GM12878 (cell line): ENCODE measurements at regions not wholly inside any gene's neighbourhood (a gene's known extent, or its start where the extent isn't known, plus 50 kb on each side); places are given as distances from the start of the nearest gene placed in this dataset.

ENCODE experiments used
- ATAC-seq: fragments of 200-7000 bp; cut with Tn5 transposase; 3 replicates; pipeline ENCODE4 v1.9.1; 2020; ENCODE audit warnings: mild to moderate bottlenecking, moderate library complexity
- BruUV-seq: library from RNA; stranded (reverse); fragments of 400-500 nt; replicated peaks from 2 replicates; lab custom pipeline; 2021; lab: Mats Ljungman, UMichigan
- CTCF ChIA-PET: fragments of 300-600 bp; sonication (Branson Sonifier 250); formaldehyde crosslinking; extraction: SDS; loops from one replicate; lab custom pipeline; 2021; ENCODE audit warnings: inconsistent platforms; lab: Yijun Ruan, JAX
- POLR2A ChIA-PET: fragments of 350-600 bp; formaldehyde crosslinking; extraction: SDS; loops from one replicate; lab custom pipeline; 2021; ENCODE audit warnings: inconsistent platforms; lab: Charles Lee
- RAD21 ChIA-PET: fragments of 300-600 bp; sonication (Branson Sonifier 250); formaldehyde crosslinking; loops from one replicate; lab custom pipeline; 2023; ENCODE audit warnings: antibody characterized with exemption; ENCODE audit not compliant: unreplicated experiment; lab: Charles Lee
- SMC1A ChIA-PET: fragments of 300-600 bp; sonication (Branson Sonifier 250); formaldehyde crosslinking; loops from one replicate; lab custom pipeline; 2023; ENCODE audit not compliant: unreplicated experiment, uncharacterized antibody; lab: Charles Lee
- DNase-seq: peaks from one replicate; pipeline ENCODE4 v3.0.0-alpha.2; 2011; ENCODE audit warnings: low read depth, low spot score
- FAIRE-seq: peaks from 3 replicates; lab custom pipeline; 2011; peaks lifted over from hg19 to GRCh38; lab: Jason Lieb, UNC
- H2AFZ ChIP-seq: 2 replicates; pipeline ENCODE4 v1.6.0; 2011; ENCODE audit warnings: low read depth, low read length, control low read depth; ENCODE audit not compliant: control insufficient read depth
- H3K27ac ChIP-seq: 2 replicates; pipeline ENCODE4 v1.5.1; 2011; ENCODE audit warnings: control low read depth; ENCODE audit not compliant: control insufficient read depth, insufficient read depth
- H3K27me3 ChIP-seq, 2 experiments: replicated peaks in 1 of 2; 2 replicates each; pipeline versions ENCODE4 v1.6.0 to v1.6.1; 2011; ENCODE audit warnings: low read length in 1 of 2; ENCODE audit not compliant: control insufficient read depth in 2 of 2, insufficient read depth in 2 of 2
- H3K36me3 ChIP-seq, 2 experiments: 2 replicates each; pipeline ENCODE4 v1.5.1; 2011; ENCODE audit warnings: low read length in 1 of 2; ENCODE audit not compliant: control insufficient read depth in 2 of 2, insufficient read depth in 2 of 2
- H3K4me1 ChIP-seq: 2 replicates; pipeline ENCODE4 v1.6.1; 2011; ENCODE audit warnings: mild to moderate bottlenecking, low read length, moderate library complexity, mixed read lengths; ENCODE audit not compliant: control insufficient read depth, insufficient read depth
- H3K4me2 ChIP-seq: 2 replicates; pipeline ENCODE4 v1.6.0; 2011; ENCODE audit warnings: control low read depth; ENCODE audit not compliant: control insufficient read depth, insufficient read depth
- H3K4me3 ChIP-seq: fragments of 200-600 bp; sonication (generic); 2 replicates; pipeline ENCODE4 v1.5.1; 2016
- H3K79me2 ChIP-seq: 2 replicates; pipeline ENCODE4 v1.6.0; 2011; ENCODE audit warnings: low read length; ENCODE audit not compliant: control insufficient read depth, insufficient read depth
- H3K9ac ChIP-seq: 2 replicates; pipeline ENCODE4 v1.8.0; 2011; ENCODE audit warnings: low read length, control low read depth, mixed read lengths; ENCODE audit not compliant: control insufficient read depth, insufficient read depth
- H3K9me3 ChIP-seq: replicated peaks from 3 replicates; pipeline ENCODE4 v1.5.1; 2011; ENCODE audit warnings: mild to moderate bottlenecking, low read length; ENCODE audit not compliant: control insufficient read depth, insufficient read depth
- H4K20me1 ChIP-seq: 2 replicates; pipeline ENCODE4 v1.6.0; 2011; ENCODE audit not compliant: control insufficient read depth, insufficient read depth
- NFYA ChIP-seq: IDR thresholded peaks from 2 replicates; pipeline ENCODE4 v1.6.1; 2011; ENCODE audit warnings: low read depth, mild to moderate bottlenecking, low read length, improper control_type of control experiment, borderline replicate concordance
- NRF1 ChIP-seq: conservative IDR thresholded peaks from 2 replicates; pipeline ENCODE4 v1.6.1; 2011; ENCODE audit warnings: mild to moderate bottlenecking, low read depth, low read length, improper control_type of control experiment
- PML ChIP-seq: IDR thresholded peaks from 2 replicates; pipeline ENCODE4 v1.6.1; 2012; ENCODE audit warnings: low read length, inconsistent platforms
- STAT1 ChIP-seq: fragments of 450-650 bp; conservative IDR thresholded peaks from 2 replicates; pipeline ENCODE4 v1.6.1; 2014; ENCODE audit warnings: antibody characterized with exemption, mild to moderate bottlenecking
- TAF1 ChIP-seq: IDR thresholded peaks from 2 replicates; pipeline ENCODE4 v1.6.1; 2011; ENCODE audit warnings: mild to moderate bottlenecking, low read depth, low read length, borderline replicate concordance
- TCF12 ChIP-seq: IDR thresholded peaks from 2 replicates; pipeline ENCODE4 v1.6.1; 2011; ENCODE audit warnings: low read depth, mild to moderate bottlenecking, low read length
- ZZZ3 ChIP-seq: IDR thresholded peaks from 2 replicates; pipeline ENCODE4 v1.6.1; 2011; ENCODE audit warnings: low read depth; ENCODE audit not compliant: control insufficient read depth, insufficient read length
- WGBS: methylation state at CpG from one replicate; pipeline ENCODE4 v1.1.6; 2016; ENCODE audit warnings: low lambda C conversion rate; ENCODE audit not compliant: insufficient replicate concordance, insufficient coverage; ENCODE audit errors: missing lambda C conversion rate; 5-methylcytosine and 5-hydroxymethylcytosine counted together
- in situ Hi-C: fragments of 300-500 bp; cut with MboI; formaldehyde crosslinking; loops from 9 replicates; pipeline ENCODE4 v1.14.3; 2018; ENCODE audit warnings: mixed read lengths
- intact Hi-C: fragments of 100-400 bp; cut with micrococcal nuclease; formaldehyde crosslinking; loops from one replicate; pipeline ENCODE4 v1.14.2; 2022; ENCODE audit not compliant: unreplicated experiment
- TF ChIP-seq, protein P1 (sequence below): fragments of 450-650 bp; formaldehyde crosslinking; IDR thresholded peaks from 2 replicates; pipeline ENCODE4 v1.4.0; 2020; ENCODE audit warnings: mild to moderate bottlenecking, moderate library complexity
- TF ChIP-seq, protein P2 (sequence below): fragments of 450-650 bp; IDR thresholded peaks from 2 replicates; pipeline ENCODE4 v1.6.1; 2016; ENCODE audit warnings: mild to moderate bottlenecking
- TF ChIP-seq, protein P3 (sequence below): IDR thresholded peaks from 2 replicates; pipeline ENCODE4 v1.6.1; 2011; ENCODE audit warnings: borderline replicate concordance, low read depth, mild to moderate bottlenecking, moderate library complexity, mixed read lengths, low read length; ENCODE audit not compliant: insufficient read depth; ENCODE audit errors: extremely low read length

DNA sequence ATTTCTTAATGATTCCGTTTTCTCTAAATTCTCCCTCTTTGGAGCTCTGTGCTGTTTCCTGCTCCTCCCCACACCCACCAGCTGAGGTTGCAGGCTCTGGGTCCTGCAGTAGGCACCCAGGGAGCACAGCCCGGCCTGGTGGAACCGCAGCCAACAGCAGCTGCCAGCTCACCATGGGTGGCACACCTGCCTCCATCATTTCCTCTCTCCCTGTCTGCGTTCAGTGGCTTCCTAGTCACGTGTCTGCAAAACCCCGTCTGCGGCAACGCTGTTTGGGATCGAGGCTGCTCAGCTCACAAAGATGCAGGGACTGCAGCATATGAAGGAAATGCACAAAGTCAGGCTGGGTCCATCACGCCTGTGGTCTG lies 367.8 kb downstream of the IRX2 start:
- H3K27me3 ChIP-seq: no peaks in the 10 kb centered on the region

DNA sequence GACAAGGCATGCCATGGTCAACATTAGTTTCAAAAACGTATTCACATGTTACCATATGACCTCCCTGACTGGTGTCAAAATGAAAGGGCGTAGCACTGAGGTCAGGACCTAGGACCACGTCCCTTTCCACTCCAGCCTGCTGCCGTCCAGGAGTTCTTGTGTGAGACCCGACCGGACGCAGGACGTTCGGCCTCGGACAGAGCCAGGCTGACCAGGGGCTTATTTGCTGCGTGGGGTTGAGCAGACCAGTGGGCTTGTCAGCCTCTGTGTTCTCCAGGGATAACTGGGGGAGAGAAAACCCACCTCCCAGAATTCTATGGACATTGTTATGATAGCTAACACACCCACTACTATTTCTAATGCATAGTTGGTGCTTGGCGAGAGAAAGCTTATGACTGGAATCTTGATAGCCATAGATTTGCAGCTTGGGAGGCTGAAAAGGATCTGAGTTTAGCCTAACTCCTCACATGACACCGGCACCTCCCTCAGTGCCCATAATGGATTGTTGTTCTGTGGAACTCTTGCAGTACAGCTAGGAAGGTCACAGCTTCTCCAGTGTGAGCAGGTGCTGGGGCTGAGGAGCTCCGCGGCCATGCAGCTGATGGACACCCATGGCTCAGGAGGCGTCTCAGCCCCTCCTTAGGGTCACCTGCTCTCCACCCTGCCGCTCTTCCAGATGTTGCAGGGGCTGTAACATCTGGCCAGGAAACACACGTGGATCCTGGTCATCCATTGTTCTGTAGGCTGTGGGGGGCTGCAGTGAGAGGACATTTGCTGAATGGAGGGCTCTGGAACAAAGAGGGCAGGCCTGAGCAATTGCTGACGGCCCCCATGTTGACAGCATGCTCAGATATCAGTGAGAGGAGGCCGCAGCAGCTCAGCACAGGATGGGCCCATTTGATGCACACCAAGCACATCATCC lies 368.4 kb downstream of the IRX2 start:
- no peak for DNase-seq
- no TSS peak for BruUV-seq
- TF ChIP-seq NRF1 (no peak), NFYA (no peak), ZZZ3 (no peak)
- TF ChIP-seq, protein P1, sequence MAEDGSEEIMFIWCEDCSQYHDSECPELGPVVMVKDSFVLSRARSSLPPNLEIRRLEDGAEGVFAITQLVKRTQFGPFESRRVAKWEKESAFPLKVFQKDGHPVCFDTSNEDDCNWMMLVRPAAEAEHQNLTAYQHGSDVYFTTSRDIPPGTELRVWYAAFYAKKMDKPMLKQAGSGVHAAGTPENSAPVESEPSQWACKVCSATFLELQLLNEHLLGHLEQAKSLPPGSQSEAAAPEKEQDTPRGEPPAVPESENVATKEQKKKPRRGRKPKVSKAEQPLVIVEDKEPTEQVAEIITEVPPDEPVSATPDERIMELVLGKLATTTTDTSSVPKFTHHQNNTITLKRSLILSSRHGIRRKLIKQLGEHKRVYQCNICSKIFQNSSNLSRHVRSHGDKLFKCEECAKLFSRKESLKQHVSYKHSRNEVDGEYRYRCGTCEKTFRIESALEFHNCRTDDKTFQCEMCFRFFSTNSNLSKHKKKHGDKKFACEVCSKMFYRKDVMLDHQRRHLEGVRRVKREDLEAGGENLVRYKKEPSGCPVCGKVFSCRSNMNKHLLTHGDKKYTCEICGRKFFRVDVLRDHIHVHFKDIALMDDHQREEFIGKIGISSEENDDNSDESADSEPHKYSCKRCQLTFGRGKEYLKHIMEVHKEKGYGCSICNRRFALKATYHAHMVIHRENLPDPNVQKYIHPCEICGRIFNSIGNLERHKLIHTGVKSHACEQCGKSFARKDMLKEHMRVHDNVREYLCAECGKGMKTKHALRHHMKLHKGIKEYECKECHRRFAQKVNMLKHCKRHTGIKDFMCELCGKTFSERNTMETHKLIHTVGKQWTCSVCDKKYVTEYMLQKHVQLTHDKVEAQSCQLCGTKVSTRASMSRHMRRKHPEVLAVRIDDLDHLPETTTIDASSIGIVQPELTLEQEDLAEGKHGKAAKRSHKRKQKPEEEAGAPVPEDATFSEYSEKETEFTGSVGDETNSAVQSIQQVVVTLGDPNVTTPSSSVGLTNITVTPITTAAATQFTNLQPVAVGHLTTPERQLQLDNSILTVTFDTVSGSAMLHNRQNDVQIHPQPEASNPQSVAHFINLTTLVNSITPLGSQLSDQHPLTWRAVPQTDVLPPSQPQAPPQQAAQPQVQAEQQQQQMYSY (CRISPR knock-in tag): no peak
- TF ChIP-seq, protein P2, sequence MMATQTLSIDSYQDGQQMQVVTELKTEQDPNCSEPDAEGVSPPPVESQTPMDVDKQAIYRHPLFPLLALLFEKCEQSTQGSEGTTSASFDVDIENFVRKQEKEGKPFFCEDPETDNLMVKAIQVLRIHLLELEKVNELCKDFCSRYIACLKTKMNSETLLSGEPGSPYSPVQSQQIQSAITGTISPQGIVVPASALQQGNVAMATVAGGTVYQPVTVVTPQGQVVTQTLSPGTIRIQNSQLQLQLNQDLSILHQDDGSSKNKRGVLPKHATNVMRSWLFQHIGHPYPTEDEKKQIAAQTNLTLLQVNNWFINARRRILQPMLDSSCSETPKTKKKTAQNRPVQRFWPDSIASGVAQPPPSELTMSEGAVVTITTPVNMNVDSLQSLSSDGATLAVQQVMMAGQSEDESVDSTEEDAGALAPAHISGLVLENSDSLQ: no peak

More for the DNA sequence above, 367.8 kb downstream of the IRX2 start:
- no peaks in the 10 kb centered on the region for H3K36me3 ChIP-seq
- CTCF ChIA-PET: no interaction called here
- FAIRE-seq: no peak
- no TSS peak for BruUV-seq
- TF ChIP-seq TAF1 (no peak), TCF12 (no peak), PML (no peak), STAT1 (no peak)
- TF ChIP-seq, protein P3, sequence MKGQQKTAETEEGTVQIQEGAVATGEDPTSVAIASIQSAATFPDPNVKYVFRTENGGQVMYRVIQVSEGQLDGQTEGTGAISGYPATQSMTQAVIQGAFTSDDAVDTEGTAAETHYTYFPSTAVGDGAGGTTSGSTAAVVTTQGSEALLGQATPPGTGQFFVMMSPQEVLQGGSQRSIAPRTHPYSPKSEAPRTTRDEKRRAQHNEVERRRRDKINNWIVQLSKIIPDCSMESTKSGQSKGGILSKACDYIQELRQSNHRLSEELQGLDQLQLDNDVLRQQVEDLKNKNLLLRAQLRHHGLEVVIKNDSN: no peak
- TF ChIP-seq, all 136 proteins: peak for 0
- no peak overlapping the region for H3K9ac ChIP-seq
- WGBS: 27% methylated on average over 10 of the region's 10 CpGs
- no peak overlapping the region for H2AFZ ChIP-seq
- no peak overlapping the region for H3K4me3 ChIP-seq
- H3K27ac ChIP-seq: no peak overlapping the region
- H3K4me1 ChIP-seq: no peaks in the 10 kb centered on the region
- in situ Hi-C loops (no loop called here), intact Hi-C loops (no loop called here)
- no peaks in the 10 kb centered on the region; the same call in 2 of the 3 replicates for H3K9me3 ChIP-seq
- ChIA-PET POLR2A (no interaction called here), SMC1A (no interaction called here), RAD21 (no interaction called here)
- no peaks in the 10 kb centered on the region for H4K20me1 ChIP-seq
- no peaks in the 10 kb centered on the region for H3K79me2 ChIP-seq
- ATAC-seq: no peak
- H3K4me2 ChIP-seq: no peak overlapping the region
- DNase-seq: no peak

More for the DNA sequence above, 368.4 kb downstream of the IRX2 start:
- Histone ChIP-seq H3K27ac (no peak overlapping the region), H3K9me3 (no peaks in the 10 kb centered on the region; the same call in 2 of the 3 replicates), H3K9ac (no peak overlapping the region), H3K4me2 (no peak overlapping the region), H4K20me1 (no peaks in the 10 kb centered on the region), H3K79me2 (no peaks in the 10 kb centered on the region), H2AFZ (no peak overlapping the region), H3K4me3 (no peak overlapping the region), H3K4me1 (no peaks in the 10 kb centered on the region), H3K27me3 (no peaks in the 10 kb centered on the region), H3K36me3 (no peaks in the 10 kb centered on the region)
- no peak for ATAC-seq
- ChIA-PET SMC1A (no interaction called here), RAD21 (no interaction called here), POLR2A (no interaction called here), CTCF (no interaction called here)
- WGBS: 35% methylated on average over 20 of the region's 20 CpGs
- intact Hi-C loops: no loop called here
- in situ Hi-C loops: no loop called here
- FAIRE-seq: no peak
